KMS-11 (cell line): ENCODE measurements at regions not wholly inside any gene's neighbourhood (a gene's known extent, or its start where the extent isn't known, plus 50 kb on each side); places are given as distances from the start of the nearest gene placed in this dataset.

Source experiments
- H2AFZ ChIP-seq: fragments of 200-600 bp; sonication (generic); 2 replicates; pipeline ENCODE4 v1.6.1; 2016; ENCODE audit warnings: antibody characterized with exemption, mixed run types, low read depth
- H3K27ac ChIP-seq: fragments of 200-600 bp; sonication (generic); 2 replicates; pipeline ENCODE4 v1.6.1; 2016; ENCODE audit warnings: mild to moderate bottlenecking, mixed run types
- H3K27me3 ChIP-seq: fragments of 200-600 bp; sonication (generic); 2 replicates; pipeline ENCODE4 v1.6.1; 2017; ENCODE audit warnings: mild to moderate bottlenecking, low read depth, mixed run types, moderate library complexity; ENCODE audit not compliant: insufficient read depth
- H3K36me3 ChIP-seq: fragments of 200-600 bp; sonication (generic); 2 replicates; pipeline ENCODE4 v1.6.1; 2017; ENCODE audit warnings: mild to moderate bottlenecking, mixed run types; ENCODE audit not compliant: insufficient read depth
- H3K4me1 ChIP-seq: fragments of 200-600 bp; sonication (generic); 2 replicates; pipeline ENCODE4 v1.6.1; 2016; ENCODE audit warnings: mild to moderate bottlenecking, low read depth, mixed run types; ENCODE audit not compliant: poor library complexity, severe bottlenecking
- H3K4me2 ChIP-seq: fragments of 200-600 bp; sonication (generic); 2 replicates; pipeline ENCODE4 v1.7.0; 2016; ENCODE audit warnings: mild to moderate bottlenecking, mixed run types
- H3K4me3 ChIP-seq: fragments of 200-600 bp; sonication (generic); IDR thresholded peaks from 2 replicates; pipeline ENCODE4 v1.6.1; 2017; ENCODE audit warnings: low read depth, low read length, mixed read lengths; ENCODE audit not compliant: insufficient read depth
- H3K79me2 ChIP-seq: fragments of 200-600 bp; sonication (generic); 2 replicates; pipeline ENCODE4 v1.6.1; 2016; ENCODE audit warnings: low read depth, mixed run types; ENCODE audit not compliant: insufficient read depth
- H3K9ac ChIP-seq: fragments of 200-600 bp; sonication (generic); 2 replicates; pipeline ENCODE4 v1.6.1; 2016; ENCODE audit warnings: mild to moderate bottlenecking, mixed run types
- H4K20me1 ChIP-seq: fragments of 200-600 bp; sonication (generic); 2 replicates; pipeline ENCODE4 v1.6.1; 2016; ENCODE audit warnings: mild to moderate bottlenecking, mixed run types; ENCODE audit not compliant: insufficient read depth
- CTCF ChIP-seq: fragments of 200-600 bp; sonication (generic); conservative IDR thresholded peaks from 2 replicates; pipeline ENCODE4 v1.6.1; 2017; ENCODE audit warnings: low read depth, mild to moderate bottlenecking, antibody characterized with exemption, low read length, moderate library complexity, mixed read lengths

GRCh38 chr2:175864137-175864850, 137.8 kb downstream of the LNPK start:
- Histone ChIP-seq H3K4me3 (no peak overlapping the region), H3K4me1 (no peaks in the 10 kb centered on the region), H3K79me2 (no peaks in the 10 kb centered on the region), H3K9ac (no peak overlapping the region), H3K27ac (no peak overlapping the region), H3K4me2 (no peak overlapping the region), H4K20me1 (no peaks in the 10 kb centered on the region), H3K27me3 (no peaks in the 10 kb centered on the region), H2AFZ (no peak overlapping the region), H3K36me3 (no peaks in the 10 kb centered on the region)
- no peak for TF ChIP-seq CTCF

DNA sequence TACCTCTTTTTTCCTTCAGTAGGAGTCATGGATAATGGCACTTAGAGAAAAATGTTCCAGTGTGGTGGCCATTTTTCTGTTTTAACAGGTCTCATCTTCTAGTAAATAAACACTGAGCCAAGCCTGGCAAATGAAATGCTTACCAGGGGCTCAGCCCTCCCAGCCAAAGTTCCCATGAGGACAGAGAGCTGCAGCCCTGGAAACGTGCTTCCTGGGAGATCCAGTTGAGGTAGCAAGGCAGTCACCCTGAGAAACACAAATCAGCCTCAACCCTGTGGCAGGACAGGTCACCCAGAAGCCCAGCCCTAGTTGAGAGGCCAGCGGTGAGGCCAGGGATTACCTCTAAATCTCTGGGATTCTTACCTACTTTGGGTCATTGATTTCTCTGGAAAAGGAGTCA, 140.1 kb downstream of the LNPK start:
- Histone ChIP-seq H3K27me3 (no peaks in the 10 kb centered on the region), H3K4me3 (no peak overlapping the region), H3K9ac (no peak overlapping the region), H3K4me2 (no peak overlapping the region), H2AFZ (no peak overlapping the region), H3K27ac (no peak overlapping the region), H3K4me1 (no peaks in the 10 kb centered on the region), H3K36me3 (no peaks in the 10 kb centered on the region), H4K20me1 (no peaks in the 10 kb centered on the region), H3K79me2 (no peaks in the 10 kb centered on the region)
- TF ChIP-seq CTCF = no peak

DNA sequence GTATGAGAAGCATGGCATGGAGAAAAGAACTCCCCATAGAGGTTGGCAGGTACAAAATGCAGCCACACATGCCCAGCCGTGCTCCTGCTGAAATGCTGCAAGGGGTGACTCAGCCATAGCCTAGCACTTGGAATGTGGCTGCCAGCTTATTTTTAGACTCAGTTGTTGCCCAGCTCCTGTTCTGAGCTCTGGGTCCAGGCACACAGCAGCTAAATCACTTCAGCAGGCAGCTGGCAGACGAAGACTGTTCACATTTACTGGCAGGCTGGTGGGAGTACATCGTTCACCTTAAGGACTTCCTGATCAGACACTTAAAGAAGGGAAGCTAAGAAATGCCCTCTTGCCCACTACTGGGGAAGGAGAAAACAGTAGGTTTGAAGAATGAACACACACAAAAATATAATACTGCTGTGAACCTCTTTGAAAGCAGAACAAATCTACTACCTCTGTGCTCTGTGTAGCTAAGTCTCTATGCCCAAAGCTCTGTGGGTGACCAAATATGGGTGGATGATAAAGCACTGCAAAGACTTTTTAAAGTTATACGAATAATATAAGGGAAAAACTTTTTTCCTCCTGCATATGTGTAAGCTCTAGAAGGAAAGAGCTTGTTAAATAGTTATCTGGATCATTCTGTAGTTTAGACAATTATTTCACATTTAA, 146.1 kb downstream of the LNPK start:
- H3K9ac ChIP-seq = no peak overlapping the region
- H3K27ac ChIP-seq = no peak overlapping the region
- H4K20me1 ChIP-seq = no peaks in the 10 kb centered on the region
- H3K79me2 ChIP-seq = no peaks in the 10 kb centered on the region
- H3K27me3 ChIP-seq = no peaks in the 10 kb centered on the region
- H3K4me3 ChIP-seq = no peak overlapping the region
- H3K4me2 ChIP-seq = no peak overlapping the region
- H2AFZ ChIP-seq = no peak overlapping the region
- no peaks in the 10 kb centered on the region for H3K36me3 ChIP-seq
- no peak for TF ChIP-seq CTCF
- H3K4me1 ChIP-seq = no peaks in the 10 kb centered on the region

GRCh38 chr2:175855236-175855635, 146.8 kb downstream of the LNPK start:
- Histone ChIP-seq H3K79me2 (no peaks in the 10 kb centered on the region), H4K20me1 (no peaks in the 10 kb centered on the region), H2AFZ (no peak overlapping the region), H3K4me1 (no peaks in the 10 kb centered on the region), H3K27ac (no peak overlapping the region), H3K4me3 (no peak overlapping the region), H3K9ac (no peak overlapping the region), H3K36me3 (no peaks in the 10 kb centered on the region), H3K27me3 (no peaks in the 10 kb centered on the region), H3K4me2 (no peak overlapping the region)
- no peak for TF ChIP-seq CTCF
